CD8-positive, alpha-beta memory T cell (primary cell): ENCODE measurements at regions not wholly inside any gene's neighbourhood (a gene's known extent, or its start where the extent isn't known, plus 50 kb on each side); places are given as distances from the start of the nearest gene placed in this dataset.
"Not testable (repeated sequence)": the region's sequence is repeated elsewhere in the genome, so short reads cannot be mapped to it uniquely, and the experiment has no call there.

Experiments
- CTCF ChIA-PET: fragments of 350-600 bp; sonication (Branson Sonifier 250); formaldehyde crosslinking; loops from one replicate; lab custom pipeline; 2021; ENCODE audit warnings: antibody characterized with exemption; lab: Charles Lee
- POLR2A ChIA-PET: fragments of 350-600 bp; sonication (Branson Sonifier 250); formaldehyde crosslinking; loops from one replicate; lab custom pipeline; 2021; ENCODE audit warnings: antibody characterized with exemption; lab: Charles Lee
- DNase-seq, 5 donors: peaks; one replicate each; pipeline versions ENCODE4 v3.0.0 to v3.0.0-alpha.2; 2020 to 2022; ENCODE audit warnings: mixed read lengths in 1 of 5
- H3K27ac ChIP-seq: one replicate; pipeline ENCODE4 v1.7.0; 2013; ENCODE audit warnings: low read depth, mild to moderate bottlenecking, low read length, moderate library complexity
- H3K27me3 ChIP-seq: 2 replicates; pipeline ENCODE4 v1.7.0; 2013; ENCODE audit warnings: low read length, mild to moderate bottlenecking; ENCODE audit not compliant: insufficient read depth, poor library complexity, severe bottlenecking
- H3K36me3 ChIP-seq: 2 replicates; pipeline ENCODE4 v1.7.0; 2013; ENCODE audit warnings: mild to moderate bottlenecking, low read length, moderate library complexity; ENCODE audit not compliant: insufficient read depth
- H3K4me1 ChIP-seq: 2 replicates; pipeline ENCODE4 v1.7.0; 2013; ENCODE audit warnings: mild to moderate bottlenecking, low read length, moderate library complexity; ENCODE audit not compliant: insufficient read depth
- H3K4me3 ChIP-seq: 2 replicates; pipeline ENCODE4 v1.7.0; 2013; ENCODE audit warnings: mild to moderate bottlenecking, low read length
- H3K9me3 ChIP-seq: 2 replicates; pipeline ENCODE4 v1.7.0; 2013; ENCODE audit warnings: mild to moderate bottlenecking, low read length
- H3K27ac Mint-ChIP-seq, 8 donors: one replicate each; pipeline ENCODE4 v1.8.0; 2020 to 2021; ENCODE audit warnings: mixed read lengths in 8 of 8, mild to moderate bottlenecking in 6 of 8, inconsistent platforms in 3 of 8, moderate library complexity in 3 of 8
- H3K27me3 Mint-ChIP-seq, 2 donors: one replicate each; pipeline ENCODE4 v1.8.0; 2020 to 2021; ENCODE audit warnings: mixed read lengths in 2 of 2, mild to moderate bottlenecking in 1 of 2, moderate library complexity in 1 of 2
- H3K36me3 Mint-ChIP-seq, 3 donors: one replicate each; pipeline ENCODE4 v1.8.0; 2020 to 2021; ENCODE audit warnings: mixed read lengths in 3 of 3, inconsistent platforms in 1 of 3, mild to moderate bottlenecking in 1 of 3
- H3K4me1 Mint-ChIP-seq, 3 donors: one replicate each; pipeline ENCODE4 v1.8.0; 2020 to 2021; ENCODE audit warnings: mixed read lengths in 3 of 3, inconsistent platforms in 1 of 3, mild to moderate bottlenecking in 1 of 3
- H3K4me3 Mint-ChIP-seq, 7 donors: one replicate each; pipeline ENCODE4 v1.8.0; 2020 to 2021; ENCODE audit warnings: mixed read lengths in 7 of 7, mild to moderate bottlenecking in 6 of 7, moderate library complexity in 4 of 7, inconsistent platforms in 2 of 7
- H3K9me3 Mint-ChIP-seq, 5 donors: one replicate each; pipeline ENCODE4 v1.8.0; 2020 to 2022; ENCODE audit warnings: mixed read lengths in 5 of 5, mild to moderate bottlenecking in 3 of 5, moderate library complexity in 2 of 5, inconsistent platforms in 1 of 5

DNA sequence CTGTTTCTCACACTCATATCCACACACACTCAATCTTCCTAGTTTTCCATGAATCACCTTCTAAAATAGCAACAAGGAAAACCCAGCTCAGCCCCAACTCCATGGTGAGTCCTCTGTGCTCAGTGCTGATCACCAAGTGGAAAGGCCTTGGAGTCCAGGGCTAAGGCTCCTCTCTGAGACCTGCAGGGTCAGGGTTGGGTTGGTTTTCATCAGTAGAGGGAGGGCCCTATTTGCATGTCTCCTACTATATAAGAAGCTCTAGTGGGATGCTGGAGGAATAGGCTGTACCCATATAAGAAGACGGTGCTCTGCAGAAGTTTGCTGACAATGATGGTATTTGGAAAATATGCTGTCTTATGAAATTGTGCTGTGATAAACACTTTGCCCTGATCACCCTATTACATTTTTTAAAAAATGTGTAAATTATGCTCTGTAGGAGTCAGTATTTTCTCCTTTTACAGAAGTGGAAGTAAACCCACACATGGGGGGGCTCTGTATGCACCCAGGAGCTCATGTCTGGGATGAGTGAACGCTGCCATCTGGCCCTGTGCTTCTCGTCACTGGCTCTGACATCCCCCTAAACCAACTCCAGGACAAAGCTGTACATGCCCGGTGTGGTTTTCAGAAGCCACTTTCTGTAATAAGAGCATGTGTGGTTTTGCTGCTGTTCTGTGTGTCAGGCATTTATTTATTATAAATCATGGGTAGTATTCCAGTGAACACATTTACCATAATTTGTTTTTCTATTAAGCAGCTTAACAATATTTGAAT, 536.3 kb downstream of the TMEM121 start:
- H3K9me3 ChIP-seq = no peaks in the 10 kb centered on the region
- Mint-ChIP-seq H3K9me3 (no peaks in the 10 kb centered on the region), H3K27ac (no peak overlapping the region), H3K27me3 (peaks cover 14 to 54% of the 10 kb centered on the region in 2 donors), H3K4me1 (peaks cover 11 to 20% (median 15%) of the 10 kb centered on the region in 3 donors), H3K4me3 (no peak overlapping the region), H3K36me3 (no peaks in the 10 kb centered on the region)
- CTCF ChIA-PET = interaction anchor here (0.8 to 1.2 kb wide), 2 partner anchors 10 to 353 kb away, joined by 3 read pairs; no protein-coding TSS in a partner anchor
- no peak overlapping the region for H3K4me3 ChIP-seq
- no peaks in the 10 kb centered on the region for H3K36me3 ChIP-seq
- POLR2A ChIA-PET = no interaction called here
- no peak overlapping the region for H3K27ac ChIP-seq
- no peaks in the 10 kb centered on the region for H3K27me3 ChIP-seq
- H3K4me1 ChIP-seq = peaks cover 10% of the 10 kb centered on the region
- no peak for DNase-seq

DNA sequence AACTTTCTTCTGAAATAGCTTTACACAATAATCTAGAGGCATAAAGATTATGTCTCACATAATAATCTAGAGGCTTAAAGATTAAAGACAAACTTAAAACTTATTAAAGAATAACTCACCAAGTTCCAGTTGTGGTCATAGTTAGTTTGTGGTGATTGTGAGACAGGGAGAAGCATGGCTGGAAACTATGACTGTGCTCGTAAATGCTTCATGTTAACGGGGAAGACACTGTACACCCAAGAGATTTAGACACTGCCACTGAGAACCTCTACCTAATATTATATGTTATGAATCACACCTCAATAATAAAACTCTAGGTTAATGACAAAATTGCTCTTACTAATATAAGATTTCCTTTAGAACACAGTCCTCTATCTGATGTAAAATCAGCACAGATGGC, 541.6 kb downstream of the TMEM121 start:
- Histone ChIP-seq H3K27me3 (no peaks in the 10 kb centered on the region), H3K4me1 (no peaks in the 10 kb centered on the region), H3K27ac (no peak overlapping the region), H3K36me3 (no peaks in the 10 kb centered on the region), H3K4me3 (no peak overlapping the region), H3K9me3 (no peaks in the 10 kb centered on the region)
- H3K4me1 Mint-ChIP-seq = peaks cover 0 to 6% (median 0%) of the 10 kb centered on the region in 3 donors
- H3K27me3 Mint-ChIP-seq = peaks cover 19 to 74% of the 10 kb centered on the region in 2 donors
- no peaks in the 10 kb centered on the region for H3K9me3 Mint-ChIP-seq
- no peak overlapping the region for H3K4me3 Mint-ChIP-seq
- no peaks in the 10 kb centered on the region for H3K36me3 Mint-ChIP-seq
- ChIA-PET POLR2A (no interaction called here), CTCF (no interaction called here)
- no peak for DNase-seq
- H3K27ac Mint-ChIP-seq = no peak overlapping the region

DNA sequence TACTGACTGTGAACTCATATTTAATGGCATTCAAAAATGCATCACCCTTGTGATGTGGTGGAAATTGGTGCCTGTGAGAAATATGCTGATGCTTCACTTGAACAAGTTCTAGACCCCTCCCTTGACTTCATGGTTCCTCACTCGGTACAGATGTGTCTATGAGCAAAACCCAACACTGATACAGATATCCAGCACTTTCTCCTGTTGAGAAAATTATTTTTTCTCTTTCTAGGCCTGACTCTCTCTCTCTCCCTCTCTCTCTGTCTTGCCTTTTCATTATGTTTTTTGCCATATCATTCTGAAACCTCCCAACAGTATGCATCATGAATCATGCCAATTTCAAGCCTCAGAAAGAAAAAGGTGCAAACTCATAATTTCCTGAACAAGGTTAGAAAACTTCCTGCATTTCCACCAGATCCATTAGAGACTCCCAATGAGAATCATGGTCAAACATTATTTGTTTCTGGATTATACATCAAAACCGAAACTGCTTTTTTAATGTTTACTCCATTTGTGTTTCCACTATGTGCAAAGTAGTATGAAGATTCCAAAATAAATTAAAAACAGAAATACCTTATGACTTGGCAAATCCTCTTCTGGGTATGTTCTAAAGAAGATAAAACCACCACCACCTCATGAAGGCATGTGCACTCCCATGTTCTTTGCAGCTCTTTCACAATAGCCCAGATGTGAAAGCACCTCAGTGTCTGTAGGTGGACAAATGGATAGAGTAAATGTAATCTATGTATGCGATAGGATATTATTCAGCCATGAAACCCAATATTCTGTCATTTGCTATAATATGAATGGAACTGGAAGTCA, 543.6 kb downstream of the TMEM121 start:
- Mint-ChIP-seq H3K27me3 (peaks cover 18 to 68% of the 10 kb centered on the region in 2 donors), H3K4me1 (peaks cover 0 to 6% (median 0%) of the 10 kb centered on the region in 3 donors), H3K4me3 (no peak overlapping the region), H3K36me3 (no peaks in the 10 kb centered on the region), H3K9me3 (no peaks in the 10 kb centered on the region), H3K27ac (no peak overlapping the region)
- no peaks in the 10 kb centered on the region for H3K4me1 ChIP-seq
- H3K27me3 ChIP-seq = no peaks in the 10 kb centered on the region
- no peaks in the 10 kb centered on the region for H3K36me3 ChIP-seq
- H3K9me3 ChIP-seq = no peaks in the 10 kb centered on the region
- ChIA-PET CTCF (no interaction called here), POLR2A (no interaction called here)
- DNase-seq = no peak
- no peak overlapping the region for H3K27ac ChIP-seq
- no peak overlapping the region for H3K4me3 ChIP-seq

DNA sequence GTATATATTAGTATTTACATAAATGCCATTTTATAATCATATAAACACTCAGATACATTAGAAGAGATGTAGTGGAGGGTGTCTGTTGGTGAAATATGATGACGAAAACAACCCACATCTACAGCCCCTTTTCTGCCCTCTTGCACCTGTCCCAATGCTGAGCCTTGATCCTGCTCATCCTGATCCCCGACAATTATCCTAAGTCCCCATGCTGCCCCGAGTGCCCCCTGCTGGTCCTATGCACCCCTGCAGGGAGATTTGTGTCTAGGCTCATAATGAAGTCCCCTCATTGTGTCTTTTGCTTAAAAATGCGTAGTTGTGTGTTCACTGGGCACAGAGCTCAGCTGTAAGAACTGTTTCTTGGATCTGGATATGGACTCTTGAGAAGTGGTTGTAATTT, 554.5 kb downstream of the TMEM121 start:
- Histone ChIP-seq H3K27ac (no peak overlapping the region), H3K4me1 (no peaks in the 10 kb centered on the region), H3K36me3 (no peaks in the 10 kb centered on the region), H3K9me3 (no peaks in the 10 kb centered on the region), H3K4me3 (no peak overlapping the region), H3K27me3 (no peaks in the 10 kb centered on the region)
- Mint-ChIP-seq H3K27me3 (peaks cover 0 to 54% of the 10 kb centered on the region in 2 donors), H3K4me3 (no peak overlapping the region), H3K9me3 (no peaks in the 10 kb centered on the region), H3K4me1 (peaks cover 0 to 2% (median 0%) of the 10 kb centered on the region in 3 donors), H3K36me3 (no peaks in the 10 kb centered on the region), H3K27ac (no peak overlapping the region)
- no peak for DNase-seq
- ChIA-PET CTCF (no interaction called here), POLR2A (no interaction called here)

DNA sequence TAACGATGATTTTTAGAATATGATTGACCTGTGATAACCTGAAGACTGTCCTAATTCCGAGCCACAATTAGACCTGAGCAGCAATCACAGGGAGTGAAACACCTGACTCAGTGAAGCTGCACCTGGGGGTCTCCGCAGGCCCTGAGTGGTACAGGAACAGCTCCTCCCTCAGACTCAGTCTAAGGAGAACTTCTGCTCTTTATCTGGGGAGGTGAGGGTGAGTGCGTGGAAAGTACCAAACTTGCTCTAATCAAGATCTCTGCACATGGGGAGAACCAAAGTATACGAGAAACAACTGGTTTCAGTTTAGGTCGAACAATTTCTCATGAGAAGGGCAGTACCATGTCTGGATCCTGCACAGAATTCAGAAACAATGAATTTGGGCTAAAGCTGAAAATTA, 555.3 kb downstream of the TMEM121 start:
- H3K4me3 Mint-ChIP-seq, DNase-seq, H3K36me3 ChIP-seq, POLR2A ChIA-PET, H3K4me3 ChIP-seq, H3K36me3 Mint-ChIP-seq, CTCF ChIA-PET, H3K27ac Mint-ChIP-seq, H3K27me3 ChIP-seq, H3K27ac ChIP-seq, H3K4me1 ChIP-seq, H3K9me3 ChIP-seq, H3K9me3 Mint-ChIP-seq, H3K4me1 Mint-ChIP-seq: not testable (repeated sequence)
- H3K27me3 Mint-ChIP-seq = peaks cover 0 to 55% of the 10 kb centered on the region in 2 donors

DNA sequence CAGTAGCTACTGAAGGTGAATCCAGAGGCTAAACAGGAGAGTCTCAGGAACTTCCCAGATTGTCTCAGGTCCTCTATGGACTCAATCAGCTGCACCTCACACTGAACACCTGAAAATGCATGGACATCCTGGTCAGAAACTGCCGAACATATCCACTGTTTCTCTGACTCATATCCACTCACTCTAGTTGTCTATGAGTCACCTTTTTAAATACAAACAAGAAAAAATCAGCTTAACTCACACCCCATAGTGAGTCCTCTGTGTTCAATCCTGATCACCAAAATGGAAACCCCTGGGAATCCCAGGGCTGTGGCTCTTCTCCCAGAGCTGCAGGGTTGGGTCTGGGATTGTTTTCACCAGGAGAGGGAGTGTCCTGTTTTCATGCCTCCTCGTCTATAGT, 556.7 kb downstream of the TMEM121 start:
- Mint-ChIP-seq H3K36me3 (no peaks in the 10 kb centered on the region), H3K4me1 (peaks cover 0 to 23% (median 0%) of the 10 kb centered on the region in 3 donors), H3K27ac (no peak overlapping the region), H3K4me3 (no peak overlapping the region), H3K27me3 (peaks cover 4 to 54% of the 10 kb centered on the region in 2 donors), H3K9me3 (no peaks in the 10 kb centered on the region)
- no peaks in the 10 kb centered on the region for H3K9me3 ChIP-seq
- H3K36me3 ChIP-seq = no peaks in the 10 kb centered on the region
- no peak for DNase-seq
- H3K27ac ChIP-seq = no peak overlapping the region
- no peaks in the 10 kb centered on the region for H3K4me1 ChIP-seq
- H3K4me3 ChIP-seq = no peak overlapping the region
- ChIA-PET CTCF (no interaction called here), POLR2A (no interaction called here)
- H3K27me3 ChIP-seq = no peaks in the 10 kb centered on the region

DNA sequence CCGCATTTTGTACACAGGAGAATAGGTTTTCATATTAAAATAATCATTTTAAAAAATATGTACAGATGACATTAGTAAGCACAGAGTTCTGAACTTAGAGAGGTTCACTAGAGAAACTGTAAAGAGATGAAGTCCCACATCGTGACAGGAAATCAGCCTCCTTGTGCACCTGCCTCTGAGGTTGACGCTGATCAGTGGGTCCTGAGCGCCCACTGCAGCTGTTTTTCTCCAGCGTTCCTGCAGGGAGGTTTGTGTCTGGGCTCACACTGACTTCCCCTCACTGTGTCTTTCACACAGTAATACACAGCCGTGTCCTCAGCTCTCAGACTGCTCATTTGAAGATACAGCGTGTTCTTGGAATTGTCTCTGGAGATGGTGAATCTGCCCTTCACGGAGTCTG, 561.5 kb downstream of the TMEM121 start:
- DNase-seq = no peak
- H3K4me3 ChIP-seq = no peak overlapping the region
- no peak overlapping the region for H3K27ac ChIP-seq
- Mint-ChIP-seq H3K27ac (no peak overlapping the region), H3K4me3 (no peak overlapping the region), H3K27me3 (peaks cover 6 to 22% of the 10 kb centered on the region in 2 donors), H3K36me3 (no peaks in the 10 kb centered on the region), H3K9me3 (no peaks in the 10 kb centered on the region), H3K4me1 (peaks cover 0 to 34% (median 2%) of the 10 kb centered on the region in 3 donors)
- no peaks in the 10 kb centered on the region for H3K9me3 ChIP-seq
- H3K36me3 ChIP-seq = no peaks in the 10 kb centered on the region
- ChIA-PET POLR2A (no interaction called here), CTCF (interaction anchor here (0.7 kb wide), 1 partner anchor 9 kb away, joined by 3 read pairs; no protein-coding TSS in a partner anchor)
- H3K27me3 ChIP-seq = no peaks in the 10 kb centered on the region
- H3K4me1 ChIP-seq = no peaks in the 10 kb centered on the region

DNA sequence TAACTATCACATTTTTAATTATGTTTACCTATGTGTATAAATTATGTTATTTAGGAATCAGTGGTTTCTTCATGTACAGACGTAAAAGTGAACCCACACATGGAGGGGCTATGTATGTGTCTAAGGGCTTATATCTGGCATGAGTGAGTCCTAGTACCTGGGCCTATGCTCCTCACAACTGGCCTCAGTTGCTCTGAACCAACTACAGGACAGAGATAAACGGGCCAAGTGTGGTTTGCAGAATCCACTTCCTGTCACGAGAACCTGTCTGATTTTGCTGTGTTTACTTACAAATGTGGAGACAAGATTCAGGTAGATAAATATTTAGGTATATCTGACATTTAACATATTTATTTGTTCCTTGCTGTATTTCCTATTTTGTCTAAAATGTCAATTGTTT, 562.5 kb downstream of the TMEM121 start:
- H3K27me3 ChIP-seq, H3K4me1 ChIP-seq, H3K27ac Mint-ChIP-seq, H3K36me3 ChIP-seq, H3K4me3 ChIP-seq, H3K9me3 ChIP-seq, H3K4me3 Mint-ChIP-seq, CTCF ChIA-PET, H3K9me3 Mint-ChIP-seq, POLR2A ChIA-PET, H3K36me3 Mint-ChIP-seq, H3K27ac ChIP-seq, DNase-seq: not testable (repeated sequence)
- H3K4me1 Mint-ChIP-seq = peaks cover 0 to 34% (median 2%) of the 10 kb centered on the region in 3 donors
- H3K27me3 Mint-ChIP-seq = peaks cover 6 to 19% of the 10 kb centered on the region in 2 donors
